NCI-H1092 (cell line): ENCODE measurements at regions not wholly inside any gene's neighbourhood (a gene's known extent, or its start where the extent isn't known, plus 50 kb on each side); places are given as distances from the start of the nearest gene placed in this dataset.

Source experiments
- DNase-seq: peaks from one replicate; lab custom pipeline; 2025; lab: John Stamatoyannopoulos, UW

- no peak for DNase-seq
Measured at GRCh38 chr20:6956056-6956455, 188.6 kb downstream of the BMP2 start.

- no peak for DNase-seq
Measured at GRCh38 chr20:6956574-6956973, 189.1 kb downstream of the BMP2 start.

- no peak for DNase-seq
Measured at GRCh38 chr20:6959900-6960312, 192.4 kb downstream of the BMP2 start.

GRCh38 chr20:6966721-6967120, 199.2 kb downstream of the BMP2 start:
- no peak for DNase-seq

- DNase-seq: no peak
Measured at GRCh38 chr20:6974838-6975237, 207.4 kb downstream of the BMP2 start.

GRCh38 chr20:6975311-6975710, 207.8 kb downstream of the BMP2 start:
- DNase-seq: no peak

- no peak for DNase-seq
Measured at GRCh38 chr20:6976106-6976900, 208.8 kb downstream of the BMP2 start.

- DNase-seq: no peak
Measured at GRCh38 chr20:6979621-6980020, 212.1 kb downstream of the BMP2 start.

- DNase-seq: no peak
Measured at GRCh38 chr20:6993011-6993410, 225.5 kb downstream of the BMP2 start.

- DNase-seq: no peak
Measured at GRCh38 chr20:6993511-6993910, 226.0 kb downstream of the BMP2 start.

GRCh38 chr20:6994452-6994851, 227.0 kb downstream of the BMP2 start:
- no peak for DNase-seq

- no peak for DNase-seq
Measured at GRCh38 chr20:6998909-6999308, 231.4 kb downstream of the BMP2 start.

GRCh38 chr20:6999381-6999780, 231.9 kb downstream of the BMP2 start:
- DNase-seq: no peak

- no peak for DNase-seq
Measured at GRCh38 chr20:7003598-7003997, 236.1 kb downstream of the BMP2 start.

GRCh38 chr20:7004801-7005200, 237.3 kb downstream of the BMP2 start:
- no peak for DNase-seq

GRCh38 chr20:7010527-7010926, 243.0 kb downstream of the BMP2 start:
- no peak for DNase-seq

GRCh38 chr20:7015257-7015656, 247.8 kb downstream of the BMP2 start:
- peak; percentile 44 for DNase-seq

GRCh38 chr20:7022597-7022996, 255.1 kb downstream of the BMP2 start:
- no peak for DNase-seq

- DNase-seq: no peak
Measured at GRCh38 chr20:7025635-7026034, 258.1 kb downstream of the BMP2 start.

GRCh38 chr20:7029019-7029418, 261.5 kb downstream of the BMP2 start:
- no peak for DNase-seq

GRCh38 chr20:7031222-7031621, 263.7 kb downstream of the BMP2 start:
- no peak for DNase-seq

- DNase-seq: no peak
Measured at GRCh38 chr20:7038029-7038428, 270.5 kb downstream of the BMP2 start.

- DNase-seq: no peak
Measured at GRCh38 chr20:7057611-7058010, 290.1 kb downstream of the BMP2 start.

- no peak for DNase-seq
Measured at GRCh38 chr20:7078804-7079203, 311.3 kb downstream of the BMP2 start.
